Right renal cortex interstitium (tissue), 3 donors: ENCODE measurements at regions not wholly inside any gene's neighbourhood (a gene's known extent, or its start where the extent isn't known, plus 50 kb on each side); places are given as distances from the start of the nearest gene placed in this dataset.
A peak's percentile ranks its signal among the peaks of the same experiment; 100 is the strongest.

Experiments used
- DNase-seq, 3 donors: peaks; one replicate each; pipeline ENCODE4 v3.0.0-alpha.2; 2013; ENCODE audit warnings: low read depth in 3 of 3, low spot score in 2 of 3

DNA sequence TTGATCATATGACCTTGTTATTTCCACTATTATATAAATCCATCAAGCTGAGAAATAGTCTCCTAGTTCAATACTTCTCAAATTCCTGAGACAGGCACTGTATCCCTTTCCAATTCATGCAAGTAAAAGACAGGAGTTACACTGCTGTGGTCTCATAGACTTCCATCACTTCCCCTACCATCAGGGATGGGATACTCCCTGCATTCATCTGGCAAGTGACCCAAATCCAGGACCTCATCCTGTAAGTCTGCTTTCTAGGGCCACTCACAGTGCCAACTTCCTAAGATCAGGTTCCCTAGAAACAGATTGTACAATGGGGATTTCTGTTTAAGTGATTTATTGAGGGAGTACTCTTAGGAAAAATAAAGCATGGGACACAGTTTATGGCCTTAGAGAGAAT is 424.0 kb upstream of the CDH7 start:
- DNase-seq, result peak; percentile 36 to 58 (median 42)

DNA sequence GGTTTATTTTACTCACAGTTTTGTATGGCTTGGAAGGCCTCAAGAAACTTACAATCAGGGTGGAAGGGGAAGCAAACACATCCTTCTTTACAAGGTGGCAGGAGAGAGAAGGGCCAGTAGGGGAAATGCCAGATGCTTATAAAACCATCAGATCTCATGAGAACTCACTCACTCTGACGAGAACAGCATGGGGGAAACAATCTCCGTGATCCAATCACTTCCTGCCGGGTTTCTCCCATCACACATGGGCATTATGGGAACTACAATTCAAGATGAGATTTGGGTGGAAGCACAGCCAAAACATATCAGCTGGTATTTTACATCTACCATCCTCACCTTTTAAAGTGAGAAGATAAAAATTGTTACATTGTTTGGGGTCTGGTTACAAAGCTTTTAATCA is 427.9 kb upstream of the CDH7 start:
- no peak for DNase-seq

DNA sequence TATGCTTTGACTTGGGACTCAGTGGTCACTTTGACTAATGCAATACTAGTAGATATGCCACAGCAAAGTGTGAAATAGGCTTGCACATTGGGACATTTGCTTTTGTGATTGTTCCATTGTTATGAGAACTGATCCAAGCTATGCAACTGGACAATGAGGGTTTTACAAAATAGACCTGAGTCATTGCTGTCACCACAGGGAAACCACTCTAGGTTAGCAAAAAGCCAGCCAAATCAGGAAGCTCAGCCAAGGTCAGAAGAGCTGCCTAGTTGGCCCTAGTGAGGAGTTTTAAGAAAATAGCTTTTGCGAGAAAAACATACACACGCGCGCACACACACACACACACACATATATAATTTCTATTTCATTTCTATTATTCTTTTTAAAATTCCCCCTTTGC is 452.4 kb upstream of the CDH7 start:
- no peak for DNase-seq

DNA sequence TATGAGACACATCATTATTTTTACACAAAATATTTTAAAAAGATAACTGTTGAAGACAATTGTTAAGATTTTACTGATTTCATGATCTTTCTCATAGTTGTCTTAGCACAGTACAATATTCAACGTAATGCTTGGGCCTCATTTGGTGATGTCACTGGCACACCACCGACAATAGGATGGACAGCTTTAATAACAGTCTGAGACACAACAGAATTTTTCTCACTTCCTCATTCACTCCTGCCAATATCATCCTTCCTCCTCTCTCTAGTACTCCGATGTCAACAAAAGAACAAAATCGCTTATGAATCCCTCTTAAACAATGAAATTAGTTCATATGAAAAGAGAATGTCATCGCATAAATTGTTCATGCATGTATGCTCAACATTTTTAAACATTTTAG is 461.9 kb upstream of the CDH7 start:
- no peak for DNase-seq

DNA sequence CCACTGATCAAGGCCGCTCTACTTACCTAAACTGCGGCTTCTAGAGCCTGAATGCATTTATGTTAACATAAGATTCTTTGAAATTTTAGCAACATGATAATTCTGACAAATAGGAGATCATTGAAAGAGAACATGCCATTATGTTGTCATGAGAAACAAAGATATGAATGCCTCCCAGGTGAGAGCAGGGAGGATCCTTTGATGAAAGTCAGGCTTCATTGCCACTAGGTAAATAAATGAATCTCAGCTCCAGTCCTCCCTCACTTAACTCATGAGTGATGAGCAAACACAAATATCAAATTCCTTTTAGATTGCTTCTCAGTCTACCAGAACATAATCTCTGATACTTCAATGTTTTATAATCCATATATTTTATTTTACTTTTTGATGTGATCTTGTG is 463.2 kb upstream of the CDH7 start:
- DNase-seq, result peak in 1 of 3 donors; percentile 8

- DNase-seq, result no peak
These were observed 468.7 kb upstream of the CDH7 start for GRCh38 chr18:65282096-65282495.

GRCh38 chr18:65279668-65280305 is 471.0 kb upstream of the CDH7 start:
- DNase-seq, result no peak

GRCh38 chr18:65278939-65279667 is 471.7 kb upstream of the CDH7 start:
- DNase-seq, result no peak

GRCh38 chr18:65269375-65269774 is 481.4 kb upstream of the CDH7 start:
- no peak for DNase-seq

GRCh38 chr18:65265761-65266160 is 485.1 kb upstream of the CDH7 start:
- DNase-seq, result no peak

DNA sequence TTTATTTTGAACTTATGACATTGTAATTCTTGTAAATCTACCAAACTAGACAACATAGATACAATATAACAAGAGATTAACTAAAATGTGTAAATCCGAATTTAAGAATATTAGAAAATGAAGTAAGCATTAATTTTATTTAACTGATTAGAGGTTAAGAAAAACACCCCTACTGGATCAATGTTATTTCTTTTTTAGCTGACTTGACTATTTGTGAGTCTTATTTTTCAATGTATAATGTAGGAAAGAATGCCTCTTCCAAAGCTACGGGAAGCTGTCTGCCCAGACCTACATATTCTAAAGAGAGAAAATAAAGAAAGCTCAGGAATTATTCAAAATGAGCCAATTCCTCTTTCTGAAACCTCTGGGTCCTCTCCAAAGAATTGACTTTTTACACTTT is 490.8 kb upstream of the CDH7 start:
- no peak for DNase-seq

DNA sequence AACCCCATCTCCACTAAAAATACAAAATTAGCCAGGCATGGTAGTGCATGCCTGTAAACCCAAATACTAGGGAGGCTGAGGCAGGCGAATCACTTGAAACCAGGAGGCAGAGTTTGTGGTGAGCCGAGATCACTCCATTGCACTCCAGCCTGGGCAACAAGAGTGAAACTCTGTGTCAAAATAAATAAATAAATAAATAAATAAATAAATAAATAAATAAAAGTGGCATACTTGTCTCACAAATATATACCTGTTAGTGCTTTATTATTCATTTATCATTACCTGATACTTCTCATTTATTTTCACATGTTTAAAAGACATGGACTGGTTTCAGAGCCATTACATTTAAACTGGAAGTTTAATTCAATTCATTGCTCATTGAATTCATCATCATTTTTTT is 491.4 kb upstream of the CDH7 start:
- DNase-seq, result no peak

DNA sequence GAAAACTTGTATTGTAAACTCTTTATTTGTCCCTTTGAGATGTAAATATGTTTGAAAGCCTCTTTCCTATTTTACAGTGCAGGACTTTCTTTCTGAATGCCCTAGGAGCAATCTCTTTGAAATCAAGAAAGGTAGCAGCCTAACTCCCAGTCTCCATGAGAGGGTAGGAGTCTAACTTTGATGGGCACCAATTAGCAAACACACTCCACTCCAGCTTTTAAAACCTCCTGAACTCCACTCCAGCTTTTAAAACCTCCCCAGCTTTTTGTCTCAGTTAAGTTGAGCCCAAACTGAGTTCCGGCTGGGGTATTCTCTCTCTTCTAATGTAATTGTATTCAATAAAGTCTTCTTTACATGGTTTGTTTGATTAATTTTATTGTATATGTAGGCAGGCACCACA is 493.7 kb upstream of the CDH7 start:
- no peak for DNase-seq

- DNase-seq, result no peak
These were observed 495.4 kb upstream of the CDH7 start for GRCh38 chr18:65255417-65255816.

DNA sequence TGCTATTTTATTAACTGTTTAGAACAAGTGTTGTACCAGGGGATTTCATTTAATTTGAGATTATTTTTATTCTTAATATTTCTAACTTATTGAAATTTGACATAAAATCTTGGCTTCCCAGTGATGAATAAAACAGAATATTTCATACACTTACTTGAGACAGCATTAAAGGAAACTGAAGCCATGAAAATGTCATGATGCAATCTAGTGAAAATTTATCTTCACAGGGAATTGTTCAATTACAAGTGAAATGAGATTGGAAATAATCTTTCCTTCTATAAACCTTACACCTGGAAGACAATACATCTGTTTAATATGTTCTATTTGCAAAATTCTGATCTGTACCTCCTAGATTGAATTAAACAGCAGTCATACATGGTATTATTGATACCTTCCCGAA is 511.0 kb upstream of the CDH7 start:
- DNase-seq, result no peak

- DNase-seq, result no peak
These were observed 514.7 kb upstream of the CDH7 start for GRCh38 chr18:65235966-65236624.

- peak in 1 of 3 donors; percentile 24 for DNase-seq
These were observed 520.5 kb upstream of the CDH7 start for GRCh38 chr18:65230311-65230710.

DNA sequence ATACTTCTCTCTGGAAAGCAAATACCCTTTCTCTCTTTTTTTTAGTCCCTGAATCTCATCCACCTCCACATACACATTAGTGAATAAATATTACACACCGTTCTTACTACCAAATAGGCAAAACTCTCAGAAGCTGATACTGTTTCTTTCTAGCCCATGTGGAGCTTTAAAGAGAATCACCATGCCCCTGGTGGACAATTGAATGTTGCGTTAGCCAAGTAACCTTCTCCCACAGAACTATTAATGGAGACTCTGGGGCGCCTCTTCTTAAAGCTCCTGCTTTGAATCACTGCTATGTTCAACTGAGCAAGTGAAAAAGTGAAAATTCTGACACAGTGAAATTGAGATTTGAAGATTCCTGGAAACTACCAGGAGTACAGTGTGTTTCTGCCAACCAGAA is 522.8 kb upstream of the CDH7 start:
- no peak for DNase-seq

- DNase-seq, result no peak
These were observed 529.1 kb upstream of the CDH7 start for GRCh38 chr18:65221736-65222135.

- DNase-seq, result no peak
These were observed 529.7 kb upstream of the CDH7 start for GRCh38 chr18:65221115-65221514.

DNA sequence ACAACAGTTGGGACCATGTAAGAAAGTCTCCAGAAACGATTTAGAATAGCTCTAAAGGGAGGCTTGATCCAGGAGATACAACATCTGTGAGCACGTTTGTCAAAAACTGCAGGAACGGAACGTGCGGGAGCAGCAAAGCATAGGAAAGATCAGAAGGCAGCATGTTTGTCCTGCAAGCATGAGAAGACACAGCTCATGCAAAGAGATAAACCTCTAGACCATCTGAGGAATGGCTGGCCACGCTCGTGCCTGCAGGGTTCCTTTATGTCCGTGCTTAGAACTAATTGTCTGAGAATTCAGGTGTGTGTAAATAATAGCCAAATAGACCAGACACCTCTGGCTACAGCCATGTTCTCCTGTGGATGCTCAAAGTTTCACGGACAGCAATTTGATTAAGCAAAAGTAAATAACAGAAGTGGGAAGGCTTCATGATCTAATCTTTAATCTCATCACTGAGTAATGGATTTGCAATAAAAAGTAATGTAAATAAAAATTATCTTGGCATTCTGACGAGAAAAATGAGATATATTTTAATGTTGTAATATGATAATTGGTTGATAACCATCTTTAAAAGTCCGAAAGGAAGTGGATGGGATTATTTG is 534.8 kb upstream of the CDH7 start:
- no peak for DNase-seq

- DNase-seq, result no peak
These were observed 536.4 kb upstream of the CDH7 start for GRCh38 chr18:65214456-65214855.
